SK-N-SH treated with all-trans-retinoic acid at 6 μM for 48 hours (cell line): ENCODE measurements at regions not wholly inside any gene's neighbourhood (a gene's known extent, or its start where the extent isn't known, plus 50 kb on each side); places are given as distances from the start of the nearest gene placed in this dataset.

Experiments
- ATAC-seq: fragments of 200-7000 bp; cut with Tn5 transposase; 3 replicates; pipeline ENCODE4 v1.9.1; 2020; ENCODE audit warnings: mild to moderate bottlenecking, moderate library complexity
- ARNTL ChIP-seq: fragments of 450-650 bp; formaldehyde crosslinking; IDR thresholded peaks from 2 replicates; pipeline ENCODE4 v1.5.0; 2020; ENCODE audit warnings: low read depth, mild to moderate bottlenecking, moderate library complexity, borderline replicate concordance
- BACH2 ChIP-seq: fragments of 250-450 bp; sonication (Bioruptor Pico); IDR thresholded peaks from 2 replicates; pipeline ENCODE4 v1.9.0; 2021; ENCODE audit warnings: mild to moderate bottlenecking, borderline replicate concordance
- CREB5 ChIP-seq: fragments of 250-450 bp; sonication (Bioruptor Pico); IDR thresholded peaks from 2 replicates; pipeline ENCODE4 v1.5.1; 2020; ENCODE audit warnings: low read depth, mild to moderate bottlenecking, moderate library complexity
- CSDC2 ChIP-seq: fragments of 250-450 bp; sonication (Bioruptor Pico); IDR thresholded peaks from 2 replicates; pipeline ENCODE4 v1.5.0; 2020; ENCODE audit warnings: mild to moderate bottlenecking, moderate library complexity
- CSRNP3 ChIP-seq: fragments of 250-450 bp; sonication (Bioruptor Pico); IDR thresholded peaks from 2 replicates; pipeline ENCODE4 v1.5.1; 2021; ENCODE audit warnings: mild to moderate bottlenecking, moderate library complexity
- ESRRG ChIP-seq: fragments of 250-450 bp; sonication (Bioruptor Pico); IDR thresholded peaks from 2 replicates; pipeline ENCODE4 v1.6.1; 2021; ENCODE audit warnings: mild to moderate bottlenecking
- GLIS3 ChIP-seq: fragments of 250-450 bp; sonication (Bioruptor Pico); IDR thresholded peaks from 2 replicates; pipeline ENCODE4 v1.5.0; 2020; ENCODE audit warnings: mild to moderate bottlenecking, moderate library complexity
- ISL1 ChIP-seq: fragments of 250-450 bp; sonication (Bioruptor Pico); IDR thresholded peaks from 2 replicates; pipeline ENCODE4 v2.1.2; 2022; ENCODE audit warnings: mild to moderate bottlenecking, moderate library complexity
- OSR1 ChIP-seq: fragments of 250-450 bp; sonication (Bioruptor Pico); IDR thresholded peaks from 2 replicates; pipeline ENCODE4 v1.8.0; 2022; ENCODE audit warnings: moderate library complexity, mild to moderate bottlenecking, inconsistent platforms
- PATZ1 ChIP-seq: fragments of 250-450 bp; sonication (Bioruptor Pico); IDR thresholded peaks from 2 replicates; pipeline ENCODE4 v1.8.0; 2020; ENCODE audit warnings: mild to moderate bottlenecking, moderate library complexity, borderline replicate concordance
- POU6F1 ChIP-seq: fragments of 250-450 bp; sonication (Bioruptor Pico); IDR thresholded peaks from 2 replicates; pipeline ENCODE4 v1.8.0; 2021; ENCODE audit warnings: low read depth, mild to moderate bottlenecking, moderate library complexity, borderline replicate concordance
- PPARA ChIP-seq: fragments of 250-450 bp; sonication (Bioruptor Pico); IDR thresholded peaks from 2 replicates; pipeline ENCODE4 v1.5.0; 2020; ENCODE audit warnings: mild to moderate bottlenecking, borderline replicate concordance
- RARB ChIP-seq: fragments of 250-450 bp; sonication (Bioruptor Pico); IDR thresholded peaks from 2 replicates; pipeline ENCODE4 v1.8.0; 2021; ENCODE audit warnings: mild to moderate bottlenecking, moderate library complexity
- SNAI2 ChIP-seq: fragments of 250-450 bp; sonication (Bioruptor Pico); IDR thresholded peaks from 2 replicates; pipeline ENCODE4 v1.5.0; 2020; ENCODE audit warnings: mild to moderate bottlenecking, moderate library complexity
- TCF4 ChIP-seq: fragments of 250-450 bp; sonication (Bioruptor Pico); IDR thresholded peaks from 2 replicates; pipeline ENCODE4 v1.8.0; 2021; ENCODE audit warnings: mild to moderate bottlenecking, moderate library complexity, borderline replicate concordance
- TOX ChIP-seq: fragments of 250-450 bp; sonication (Bioruptor Pico); IDR thresholded peaks from 2 replicates; pipeline ENCODE4 v1.8.0; 2021; ENCODE audit warnings: mild to moderate bottlenecking, moderate library complexity, borderline replicate concordance
- ZC3H10 ChIP-seq: fragments of 250-450 bp; sonication (Bioruptor Pico); IDR thresholded peaks from 2 replicates; pipeline ENCODE4 v1.5.1; 2021; ENCODE audit warnings: mild to moderate bottlenecking, moderate library complexity
- ZFP3 ChIP-seq: fragments of 250-450 bp; sonication (Bioruptor Pico); IDR thresholded peaks from 2 replicates; pipeline ENCODE4 v1.5.0; 2020; ENCODE audit warnings: mild to moderate bottlenecking, moderate library complexity
- ZNF565 ChIP-seq: fragments of 450-650 bp; formaldehyde crosslinking; conservative IDR thresholded peaks from 2 replicates; pipeline ENCODE4 v1.5.0; 2020; ENCODE audit warnings: low read depth, mild to moderate bottlenecking, moderate library complexity
- ZNF70 ChIP-seq: fragments of 450-650 bp; formaldehyde crosslinking; IDR thresholded peaks from 2 replicates; pipeline ENCODE4 v1.5.0; 2020; ENCODE audit warnings: mild to moderate bottlenecking, moderate library complexity
- ZNF8 ChIP-seq: fragments of 450-650 bp; formaldehyde crosslinking; IDR thresholded peaks from 2 replicates; pipeline ENCODE4 v1.5.0; 2020; ENCODE audit warnings: mild to moderate bottlenecking, moderate library complexity

- no peak for ATAC-seq
- no peak for TF ChIP-seq POU6F1 (CRISPR knock-in tag)
- TF ChIP-seq ZNF70 (CRISPR knock-in tag) = no peak
- no peak for TF ChIP-seq CSRNP3 (CRISPR knock-in tag)
Observed at GRCh38 chr7:25710959-25711358, 441.0 kb upstream of the NFE2L3 start.

GRCh38 chr7:25711940-25712339 is 440.1 kb upstream of the NFE2L3 start:
- TF ChIP-seq CSDC2 (CRISPR knock-in tag) = no peak
- no peak for TF ChIP-seq TCF4
- TF ChIP-seq ZC3H10 = no peak
- TF ChIP-seq GLIS3 (CRISPR knock-in tag) = no peak
- TF ChIP-seq ZNF70 (CRISPR knock-in tag) = no peak
- no peak for TF ChIP-seq PPARA (CRISPR knock-in tag)
- no peak for TF ChIP-seq SNAI2
- TF ChIP-seq, all 23 proteins: peak for 0
- ATAC-seq = no peak

- TF ChIP-seq CSDC2 (CRISPR knock-in tag) = no peak
- no peak for TF ChIP-seq GLIS3 (CRISPR knock-in tag)
- TF ChIP-seq PPARA (CRISPR knock-in tag) = no peak
- TF ChIP-seq PATZ1 = no peak
- TF ChIP-seq RARB (CRISPR knock-in tag) = no peak
- TF ChIP-seq POU6F1 (CRISPR knock-in tag) = no peak
- no peak for TF ChIP-seq BACH2 (CRISPR knock-in tag)
- no peak for TF ChIP-seq ZNF70 (CRISPR knock-in tag)
- TF ChIP-seq TOX (CRISPR knock-in tag) = no peak
- no peak for TF ChIP-seq ZNF565 (CRISPR knock-in tag)
- no peak for TF ChIP-seq CSRNP3 (CRISPR knock-in tag)
- no peak for TF ChIP-seq ESRRG
- no peak for TF ChIP-seq OSR1
- no peak for TF ChIP-seq ISL1 (CRISPR knock-in tag)
- no peak for ATAC-seq
Observed at GRCh38 chr7:25712500-25712899, 439.5 kb upstream of the NFE2L3 start.

- ATAC-seq = no peak
- TF ChIP-seq SNAI2 = no peak
- TF ChIP-seq CSDC2 (CRISPR knock-in tag) = no peak
- no peak for TF ChIP-seq ZNF8 (CRISPR knock-in tag)
- no peak for TF ChIP-seq ARNTL (CRISPR knock-in tag)
- no peak for TF ChIP-seq ZC3H10
- no peak for TF ChIP-seq ZNF565 (CRISPR knock-in tag)
- TF ChIP-seq ZNF70 (CRISPR knock-in tag) = no peak
- no peak for TF ChIP-seq PPARA (CRISPR knock-in tag)
- no peak for TF ChIP-seq ESRRG
- no peak for TF ChIP-seq POU6F1 (CRISPR knock-in tag)
- TF ChIP-seq ZFP3 (CRISPR knock-in tag) = no peak
- TF ChIP-seq TCF4 = no peak
- TF ChIP-seq BACH2 (CRISPR knock-in tag) = no peak
- TF ChIP-seq RARB (CRISPR knock-in tag) = no peak
- TF ChIP-seq CREB5 (CRISPR knock-in tag) = no peak
- TF ChIP-seq OSR1 = no peak
Observed at GRCh38 chr7:25714013-25714412, 438.0 kb upstream of the NFE2L3 start.
